GM18951 (cell line): ENCODE measurements at regions not wholly inside any gene's neighbourhood (a gene's known extent, or its start where the extent isn't known, plus 50 kb on each side); places are given as distances from the start of the nearest gene placed in this dataset.
"Not testable (repeated sequence)": the region's sequence is repeated elsewhere in the genome, so short reads cannot be mapped to it uniquely, and the experiment has no call there.

ENCODE experiments used
- POLR2A ChIP-seq: IDR thresholded peaks from 4 replicates; pipeline ENCODE4 v1.6.1; 2011; ENCODE audit warnings: mild to moderate bottlenecking; ENCODE audit not compliant: insufficient read length, insufficient read depth; ENCODE audit errors: extremely low read depth
- in situ Hi-C: fragments of 300-500 bp; cut with MboI; formaldehyde crosslinking; loops from one replicate; pipeline ENCODE4 v1.12.0; 2022; ENCODE audit warnings: low sequenced_read_pairs, mixed read lengths, inconsistent platforms; ENCODE audit not compliant: unreplicated experiment

GRCh38 chrX:861340-861890 is 230.8 kb downstream of the SHOX start:
- no peak for TF ChIP-seq POLR2A
- in situ Hi-C loops = no loop called here

GRCh38 chrX:859329-859728 is 228.7 kb downstream of the SHOX start:
- no peak for TF ChIP-seq POLR2A
- in situ Hi-C loops = no loop called here

GRCh38 chrX:858542-859078 is 228.0 kb downstream of the SHOX start:
- no peak for TF ChIP-seq POLR2A
- in situ Hi-C loops = no loop called here

GRCh38 chrX:857376-857775 is 226.8 kb downstream of the SHOX start:
- TF ChIP-seq POLR2A = no peak
- in situ Hi-C loops = no loop called here

- TF ChIP-seq POLR2A = no peak
- in situ Hi-C loops = no loop called here
Observed at GRCh38 chrX:856566-857290, 226.1 kb downstream of the SHOX start.

GRCh38 chrX:853304-853703 is 222.7 kb downstream of the SHOX start:
- in situ Hi-C loops = no loop called here
- no peak for TF ChIP-seq POLR2A

GRCh38 chrX:850471-850916 is 219.9 kb downstream of the SHOX start:
- no peak for TF ChIP-seq POLR2A
- in situ Hi-C loops = no loop called here

GRCh38 chrX:848386-848785 is 217.8 kb downstream of the SHOX start:
- in situ Hi-C loops = no loop called here
- TF ChIP-seq POLR2A = no peak

- TF ChIP-seq POLR2A = no peak
- in situ Hi-C loops = no loop called here
Observed at GRCh38 chrX:843306-843705, 212.7 kb downstream of the SHOX start.

GRCh38 chrX:840556-840955 is 210.0 kb downstream of the SHOX start:
- in situ Hi-C loops = no loop called here

GRCh38 chrX:838666-839065 is 208.1 kb downstream of the SHOX start:
- in situ Hi-C loops = not testable (repeated sequence)

More at GRCh38 chrX:840556-840955, 210.0 kb downstream of the SHOX start:
- TF ChIP-seq POLR2A = no peak

- in situ Hi-C loops = not testable (repeated sequence)
Observed at GRCh38 chrX:835857-836256, 205.3 kb downstream of the SHOX start.

- TF ChIP-seq POLR2A = no peak
- in situ Hi-C loops = no loop called here
Observed at GRCh38 chrX:830532-830931, 199.9 kb downstream of the SHOX start.

- in situ Hi-C loops = no loop called here
- TF ChIP-seq POLR2A = no peak
Observed at GRCh38 chrX:829145-829544, 198.6 kb downstream of the SHOX start.
